T-helper 17 cell (primary cell): ENCODE measurements at regions not wholly inside any gene's neighbourhood (a gene's known extent, or its start where the extent isn't known, plus 50 kb on each side); places are given as distances from the start of the nearest gene placed in this dataset.

Source experiments
- ATAC-seq: fragments of 150-1000 bp; cut with Tn5 transposase; 2 replicates; pipeline ENCODE4 v1.10.0; 2021; ENCODE audit warnings: mild to moderate bottlenecking, moderate library complexity
- DNase-seq, 3 donors: peaks; one replicate each; pipeline versions ENCODE4 v3.0.0 to v3.0.0-alpha.2; 2020 to 2021
- H3K9me3 ChIP-seq: one replicate; pipeline ENCODE4 v1.7.0; 2013; ENCODE audit warnings: low read length, mild to moderate bottlenecking; ENCODE audit not compliant: control insufficient read depth, poor library complexity, severe bottlenecking
- H3K27ac Mint-ChIP-seq: one replicate; pipeline ENCODE4 v1.8.0; 2022; ENCODE audit warnings: mild to moderate bottlenecking, moderate library complexity, mixed read lengths
- H3K27me3 Mint-ChIP-seq: one replicate; pipeline ENCODE4 v1.8.0; 2022; ENCODE audit warnings: mixed read lengths
- H3K36me3 Mint-ChIP-seq: one replicate; pipeline ENCODE4 v1.8.0; 2022; ENCODE audit warnings: low read depth, mixed read lengths
- H3K4me1 Mint-ChIP-seq: one replicate; pipeline ENCODE4 v1.8.0; 2022; ENCODE audit warnings: mild to moderate bottlenecking, mixed read lengths
- H3K4me3 Mint-ChIP-seq: one replicate; pipeline ENCODE4 v1.8.0; 2022; ENCODE audit warnings: mild to moderate bottlenecking, moderate library complexity, mixed read lengths

DNA sequence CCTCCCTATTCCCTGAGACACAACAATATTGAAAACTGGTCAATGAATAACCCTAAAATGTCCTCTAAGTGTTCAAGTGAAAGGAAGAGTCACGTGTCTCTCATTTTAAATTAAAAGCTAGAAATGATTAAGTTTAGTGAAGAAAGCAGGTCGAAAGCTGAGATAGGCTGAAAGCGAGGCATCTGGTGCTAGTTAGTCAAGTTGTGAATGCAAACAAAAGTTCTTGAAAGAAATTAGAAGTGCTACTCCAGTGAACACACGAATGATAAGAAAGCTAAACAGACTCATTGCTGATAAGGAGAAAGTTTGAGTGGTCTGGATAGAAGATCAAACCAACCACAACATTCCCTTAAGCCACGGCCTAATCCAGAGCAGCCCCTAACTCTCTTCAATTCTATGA lies 99.4 kb upstream of the ZNF507 start:
- ATAC-seq: no peak
- DNase-seq: no peak
- Mint-ChIP-seq H3K4me3 (no peak overlapping the region), H3K27ac (no peak overlapping the region), H3K27me3 (peaks cover 50% of the 10 kb centered on the region), H3K4me1 (no peaks in the 10 kb centered on the region), H3K36me3 (no peaks in the 10 kb centered on the region)
- no peaks in the 10 kb centered on the region for H3K9me3 ChIP-seq

DNA sequence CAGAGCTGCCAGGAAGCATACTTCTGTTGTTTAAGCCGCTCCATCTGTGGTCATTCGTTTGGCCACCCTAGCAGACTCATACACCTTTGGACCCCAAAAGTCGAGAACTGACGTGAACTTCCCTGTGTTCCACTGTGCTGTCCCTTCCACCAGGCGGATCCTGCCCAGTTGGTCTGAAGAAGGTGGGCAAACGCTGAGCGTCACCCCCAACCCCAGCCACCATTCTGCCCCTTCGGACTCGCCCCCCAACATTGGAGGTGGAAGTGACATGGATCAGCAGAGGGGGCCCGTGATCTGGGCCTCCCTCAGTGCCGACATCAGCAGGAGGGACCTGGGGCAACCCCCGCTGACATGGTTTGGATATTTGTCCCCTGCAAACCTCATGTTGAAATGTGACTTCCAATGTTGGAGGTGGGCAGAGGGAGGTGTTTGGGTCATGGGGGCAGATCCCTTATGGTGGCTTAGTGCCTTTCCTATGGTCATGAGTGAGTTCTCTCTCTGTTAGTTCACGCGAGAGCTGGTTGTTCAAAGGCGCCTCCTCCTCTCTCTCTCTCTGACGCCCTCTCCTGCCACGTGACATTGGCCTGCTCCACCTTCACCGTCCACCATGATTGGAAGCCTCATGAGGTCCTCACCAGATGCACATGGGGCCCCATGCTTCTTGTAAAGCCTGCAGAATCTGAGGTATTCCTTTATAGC lies 93.6 kb upstream of the ZNF507 start:
- ATAC-seq (no peak), DNase-seq (no peak)
- Mint-ChIP-seq H3K4me1 (no peaks in the 10 kb centered on the region), H3K4me3 (no peak overlapping the region), H3K27ac (no peak overlapping the region), H3K27me3 (peaks cover 60% of the 10 kb centered on the region), H3K36me3 (peaks cover 2% of the 10 kb centered on the region)
- no peaks in the 10 kb centered on the region for H3K9me3 ChIP-seq

DNA sequence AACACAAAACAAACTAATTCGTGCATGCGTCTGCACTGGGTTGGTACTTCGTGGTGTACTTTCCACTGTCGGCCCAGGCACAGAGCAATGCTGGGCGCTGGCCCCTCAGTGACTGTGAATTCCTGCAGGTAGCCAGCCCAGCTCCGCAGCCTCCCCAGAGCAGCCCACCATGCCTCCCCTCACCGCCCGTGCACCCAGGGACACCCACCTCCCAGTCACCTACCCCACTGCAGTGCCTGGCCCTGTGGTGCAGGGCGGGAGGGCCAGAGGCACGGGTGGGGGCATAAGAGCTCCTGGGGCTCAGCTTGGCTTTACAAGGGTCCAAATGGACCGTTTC lies 93.1 kb upstream of the ZNF507 start:
- Mint-ChIP-seq H3K4me1 (no peaks in the 10 kb centered on the region), H3K4me3 (no peak overlapping the region), H3K36me3 (peaks cover 2% of the 10 kb centered on the region), H3K27ac (no peak overlapping the region), H3K27me3 (peaks cover 59% of the 10 kb centered on the region)
- H3K9me3 ChIP-seq: no peaks in the 10 kb centered on the region
- DNase-seq: no peak
- no peak for ATAC-seq

DNA sequence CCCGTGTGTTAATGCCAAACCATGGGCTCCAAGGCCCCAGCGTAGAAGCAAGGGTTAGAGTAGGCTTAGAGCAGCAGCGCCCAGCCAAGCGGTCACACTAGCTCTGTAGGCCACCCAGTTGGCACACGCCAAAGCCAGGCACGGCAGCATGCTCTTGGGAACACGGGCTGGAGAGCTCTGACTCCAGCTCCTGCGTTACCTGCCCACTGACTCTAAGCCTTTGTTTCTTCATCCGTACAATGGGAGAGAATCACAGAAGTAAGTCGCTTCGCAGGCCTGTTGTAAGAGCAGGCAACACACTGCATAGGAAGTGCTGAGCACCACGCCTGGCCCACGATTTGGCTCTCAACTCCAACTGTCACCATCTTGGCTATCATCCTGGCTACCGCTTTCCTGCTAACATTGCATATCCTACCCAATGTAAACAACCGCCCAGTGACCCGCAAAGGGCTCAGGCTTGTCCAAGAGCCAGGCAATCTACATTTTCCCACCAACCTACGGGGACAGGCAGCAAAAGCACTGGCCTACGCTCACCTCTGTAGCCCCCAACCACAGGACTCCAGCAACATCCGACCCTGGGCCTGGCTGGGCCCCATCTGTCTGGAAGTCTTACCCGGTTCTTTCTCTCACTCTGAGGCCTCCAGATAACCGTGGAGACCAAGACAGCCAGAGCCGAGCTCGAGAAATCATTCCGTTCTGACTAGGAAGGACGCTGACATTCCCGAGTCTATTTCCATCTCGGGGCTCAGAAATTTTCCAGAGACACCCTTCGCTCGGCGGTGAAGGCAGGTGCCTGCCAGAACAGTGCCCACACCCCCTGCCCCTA lies 91.5 kb upstream of the ZNF507 start:
- DNase-seq: no peak
- H3K36me3 Mint-ChIP-seq: peaks cover 2% of the 10 kb centered on the region
- H3K27ac Mint-ChIP-seq: no peak overlapping the region
- no peak for ATAC-seq
- H3K4me1 Mint-ChIP-seq: no peaks in the 10 kb centered on the region
- no peaks in the 10 kb centered on the region for H3K9me3 ChIP-seq
- no peak overlapping the region for H3K4me3 Mint-ChIP-seq
- peaks cover 61% of the 10 kb centered on the region for H3K27me3 Mint-ChIP-seq

DNA sequence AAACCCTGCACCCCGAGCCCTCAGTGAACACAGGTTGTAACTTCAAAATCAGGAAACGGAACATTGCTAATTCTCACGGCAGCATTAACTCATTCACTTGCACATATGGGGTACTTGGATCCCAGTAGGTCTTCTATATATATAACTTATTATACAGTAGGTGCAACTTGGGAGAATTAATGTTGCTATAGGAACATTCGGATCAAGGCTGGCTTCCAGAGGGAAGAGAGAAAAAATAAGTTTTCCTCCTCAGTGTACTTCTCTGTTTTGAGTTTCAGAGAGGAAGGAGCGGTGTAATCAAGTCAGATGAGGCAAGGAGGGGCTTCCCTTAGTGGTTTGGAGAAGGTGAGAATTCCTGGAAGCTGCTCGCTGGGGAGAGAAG lies 90.9 kb upstream of the ZNF507 start:
- no peaks in the 10 kb centered on the region for H3K4me1 Mint-ChIP-seq
- H3K36me3 Mint-ChIP-seq: peaks cover 2% of the 10 kb centered on the region
- no peak for DNase-seq

DNA sequence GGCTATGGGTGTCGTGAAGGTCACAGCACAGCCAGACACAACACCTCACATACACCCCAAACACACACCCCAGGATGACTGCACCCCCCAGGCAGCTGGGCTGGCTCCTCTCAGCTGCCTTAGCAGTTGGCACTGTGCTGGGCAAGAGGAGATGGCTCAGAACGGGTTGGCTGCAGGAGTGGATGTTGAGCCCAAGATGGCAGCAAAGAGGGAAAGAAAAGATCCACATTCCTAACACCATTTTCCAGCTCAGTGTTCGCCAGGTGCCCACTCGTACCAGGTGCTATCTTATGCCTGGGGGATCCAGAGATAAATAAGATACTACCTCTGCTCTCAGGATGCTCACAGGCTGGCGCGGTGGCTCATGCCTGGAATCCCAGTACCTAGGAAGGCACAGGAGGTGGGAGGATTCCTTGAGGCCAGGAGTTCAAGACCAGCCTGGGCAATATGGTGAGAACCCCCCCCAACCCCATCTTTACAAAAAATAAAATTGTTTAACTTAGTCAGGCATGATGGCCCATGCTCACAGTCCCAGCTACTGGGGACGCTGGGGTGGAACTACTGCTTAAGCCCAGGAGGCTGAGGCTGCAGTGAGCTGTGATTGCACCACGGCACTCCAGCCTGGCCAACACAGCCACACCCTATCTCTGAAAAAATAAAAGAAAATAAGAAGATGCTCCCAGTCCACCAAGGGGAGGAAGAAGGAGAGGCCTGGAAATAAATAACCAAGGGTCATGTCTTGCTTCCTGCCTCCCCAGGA lies 89.7 kb upstream of the ZNF507 start:
- Mint-ChIP-seq H3K27ac (no peak overlapping the region), H3K36me3 (peaks cover 2% of the 10 kb centered on the region), H3K4me3 (no peak overlapping the region), H3K4me1 (no peaks in the 10 kb centered on the region), H3K27me3 (peaks cover 48% of the 10 kb centered on the region)
- ATAC-seq (no peak), DNase-seq (no peak)
- no peaks in the 10 kb centered on the region for H3K9me3 ChIP-seq

More for the DNA sequence above, 90.9 kb upstream of the ZNF507 start:
- Mint-ChIP-seq H3K4me3 (no peak overlapping the region), H3K27ac (no peak overlapping the region), H3K27me3 (peaks cover 57% of the 10 kb centered on the region)
- ATAC-seq: no peak
- H3K9me3 ChIP-seq: no peaks in the 10 kb centered on the region

DNA sequence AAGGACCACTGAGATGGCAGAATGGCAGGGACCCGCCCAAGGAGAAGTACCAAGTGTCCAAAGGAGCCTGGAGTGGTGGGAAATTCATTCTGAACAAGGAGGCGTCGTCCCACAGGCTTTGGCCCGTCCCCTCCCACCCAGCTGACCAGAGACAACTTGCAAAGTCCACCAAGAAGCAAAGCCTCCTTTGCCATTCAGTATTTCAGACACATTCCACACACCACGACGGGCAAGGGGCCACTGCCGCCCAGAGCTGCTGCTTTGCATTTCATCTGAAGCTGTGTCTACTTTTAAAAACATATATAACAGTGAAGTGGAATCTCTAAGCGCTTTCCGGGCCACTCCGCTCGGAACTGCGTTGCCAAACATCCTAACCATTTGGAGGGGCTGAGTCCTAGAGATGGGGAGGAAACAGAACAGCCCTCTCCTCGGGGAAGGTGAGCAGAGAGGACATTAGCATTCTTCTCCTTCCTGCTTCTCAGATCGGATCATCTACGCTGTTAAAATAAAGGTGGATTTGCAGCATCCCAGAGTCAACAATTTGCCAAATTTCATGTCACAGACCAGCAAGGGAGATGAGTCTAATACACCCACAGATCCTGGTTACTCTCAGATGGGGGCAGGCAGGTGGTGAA lies 89.0 kb upstream of the ZNF507 start:
- Mint-ChIP-seq H3K4me3 (no peak overlapping the region), H3K27ac (no peak overlapping the region), H3K36me3 (peaks cover 2% of the 10 kb centered on the region), H3K4me1 (no peaks in the 10 kb centered on the region), H3K27me3 (peaks cover 42% of the 10 kb centered on the region)
- DNase-seq (no peak), ATAC-seq (no peak)
- no peaks in the 10 kb centered on the region for H3K9me3 ChIP-seq

DNA sequence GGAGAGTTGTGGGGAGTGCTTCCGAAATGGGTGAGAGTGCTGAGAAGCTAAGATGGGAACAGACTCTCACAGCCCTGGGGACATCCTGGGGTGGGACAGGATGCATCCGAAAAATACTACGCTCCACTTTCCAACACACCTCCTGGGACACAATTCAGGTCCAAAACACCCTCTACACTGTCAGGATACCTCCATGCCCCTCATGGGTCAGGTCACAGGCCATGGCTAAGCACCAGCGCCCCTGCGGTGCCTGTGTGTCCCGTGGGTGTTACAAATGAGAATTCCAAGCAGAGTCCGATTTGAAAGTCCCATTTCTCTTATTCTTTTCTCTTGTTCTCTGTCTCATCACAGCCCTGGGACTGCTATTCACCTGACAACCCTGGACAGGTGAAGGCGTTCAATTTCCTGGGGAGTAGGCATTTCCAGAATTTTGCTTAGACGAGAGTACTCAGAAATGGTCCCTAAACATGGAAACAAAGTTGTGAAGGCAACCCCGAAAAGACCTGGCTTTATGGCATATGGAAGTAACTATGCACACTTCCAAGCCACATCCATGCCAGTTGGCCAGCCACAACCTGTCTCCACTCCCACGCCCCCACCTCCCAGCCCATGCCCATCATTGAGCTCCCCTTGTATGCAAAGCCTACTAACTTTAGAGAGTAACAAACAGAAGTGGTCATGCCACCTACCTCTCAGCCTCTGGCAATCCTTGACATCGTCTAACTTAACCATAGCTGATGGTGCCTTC lies 87.9 kb upstream of the ZNF507 start:
- H3K36me3 Mint-ChIP-seq: no peaks in the 10 kb centered on the region
- no peak for DNase-seq
- no peaks in the 10 kb centered on the region for H3K9me3 ChIP-seq
- no peak overlapping the region for H3K27ac Mint-ChIP-seq
- no peak overlapping the region for H3K4me3 Mint-ChIP-seq
- ATAC-seq: no peak
- no peaks in the 10 kb centered on the region for H3K4me1 Mint-ChIP-seq
- H3K27me3 Mint-ChIP-seq: peaks cover 39% of the 10 kb centered on the region

DNA sequence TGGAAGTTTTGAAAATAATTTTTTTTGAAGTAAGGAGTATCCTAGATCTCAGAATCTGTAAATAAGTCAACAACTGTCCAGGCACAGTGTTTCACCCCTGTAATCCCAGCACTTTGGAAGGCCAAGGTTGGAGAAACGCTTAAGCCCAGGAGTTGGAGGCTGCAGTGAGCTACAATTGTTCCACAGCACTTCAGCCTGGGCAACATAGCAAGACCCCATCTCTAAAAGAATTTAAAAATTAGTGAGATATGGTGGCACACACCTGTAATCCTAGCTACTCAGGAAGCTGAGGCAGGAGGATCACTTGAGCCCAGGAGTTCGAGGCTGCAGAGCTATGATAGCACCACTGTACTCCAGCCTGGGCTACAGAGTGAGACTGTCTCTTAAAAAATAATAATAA lies 87.2 kb upstream of the ZNF507 start:
- Mint-ChIP-seq H3K4me1 (no peaks in the 10 kb centered on the region), H3K27ac (no peak overlapping the region), H3K36me3 (no peaks in the 10 kb centered on the region), H3K27me3 (peaks cover 34% of the 10 kb centered on the region), H3K4me3 (no peak overlapping the region)
- DNase-seq (no peak), ATAC-seq (no peak)
- no peaks in the 10 kb centered on the region for H3K9me3 ChIP-seq

DNA sequence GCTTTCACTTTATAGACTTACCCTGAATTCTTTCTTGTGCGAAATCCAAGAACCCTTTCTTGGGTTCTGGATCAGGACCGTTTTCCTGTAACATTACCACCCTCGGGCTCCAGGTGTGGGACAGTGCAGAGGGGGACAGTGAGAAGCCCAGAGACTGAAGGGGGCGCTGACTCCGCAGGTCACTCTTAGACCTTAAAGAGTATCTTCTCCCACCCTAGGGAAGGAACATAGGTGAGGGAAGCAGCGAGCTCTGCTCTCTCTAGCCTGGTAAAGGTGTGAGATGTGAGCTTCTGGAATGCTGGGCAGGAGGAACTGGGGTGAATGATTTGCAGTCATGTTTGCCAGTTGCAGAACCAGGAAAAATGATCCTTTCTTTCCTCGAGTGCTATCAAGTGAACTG lies 80.8 kb upstream of the ZNF507 start:
- no peaks in the 10 kb centered on the region for H3K36me3 Mint-ChIP-seq
- DNase-seq (no peak), ATAC-seq (no peak)
- H3K9me3 ChIP-seq: no peaks in the 10 kb centered on the region
- no peak overlapping the region for H3K27ac Mint-ChIP-seq
- peaks cover 29% of the 10 kb centered on the region for H3K27me3 Mint-ChIP-seq
- H3K4me3 Mint-ChIP-seq: no peak overlapping the region
- no peaks in the 10 kb centered on the region for H3K4me1 Mint-ChIP-seq

DNA sequence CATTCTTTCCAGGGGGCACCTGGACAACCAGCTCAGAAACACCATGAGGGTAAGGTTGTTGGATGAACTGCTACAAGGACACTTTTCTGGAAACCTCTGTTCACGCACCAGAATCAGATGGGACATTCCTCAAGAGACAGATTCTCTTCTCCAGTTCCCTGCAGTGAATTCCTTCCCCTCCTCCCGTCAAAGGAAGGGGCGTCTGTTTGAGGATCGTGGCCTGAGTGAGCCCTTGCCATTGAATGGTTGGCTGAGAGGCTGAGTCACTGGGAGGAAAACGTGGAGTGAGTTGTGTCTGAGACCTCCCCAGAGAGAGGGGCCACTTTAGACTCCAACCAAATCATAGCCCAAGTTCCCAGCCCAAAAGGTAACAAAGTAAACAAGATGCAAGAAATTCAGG lies 79.4 kb upstream of the ZNF507 start:
- Mint-ChIP-seq H3K27ac (no peak overlapping the region), H3K27me3 (peaks cover 40% of the 10 kb centered on the region), H3K36me3 (no peaks in the 10 kb centered on the region), H3K4me3 (no peak overlapping the region), H3K4me1 (no peaks in the 10 kb centered on the region)
- no peaks in the 10 kb centered on the region for H3K9me3 ChIP-seq
- no peak for DNase-seq
- no peak for ATAC-seq

DNA sequence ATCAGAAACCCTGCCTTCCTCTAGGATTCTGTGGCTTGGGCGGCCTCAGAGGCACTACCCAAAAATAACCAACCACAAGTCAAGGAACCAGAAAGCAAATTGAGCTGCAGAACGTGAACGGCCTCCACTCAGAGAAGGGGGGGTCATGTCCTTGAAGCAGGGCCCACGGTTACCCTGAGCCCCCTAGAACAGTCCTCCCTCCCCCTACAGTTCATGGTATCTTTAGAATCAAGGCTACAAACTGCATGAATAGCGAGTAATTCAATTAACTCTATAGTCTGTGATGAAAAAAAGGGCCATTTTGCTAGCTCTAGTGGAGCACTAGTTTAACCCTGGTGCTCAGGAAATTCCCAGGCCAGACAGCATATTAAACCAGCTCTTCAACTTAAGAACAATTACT lies 79.0 kb upstream of the ZNF507 start:
- H3K9me3 ChIP-seq: no peaks in the 10 kb centered on the region
- Mint-ChIP-seq H3K4me3 (no peak overlapping the region), H3K4me1 (no peaks in the 10 kb centered on the region), H3K27ac (no peak overlapping the region), H3K36me3 (no peaks in the 10 kb centered on the region), H3K27me3 (peaks cover 42% of the 10 kb centered on the region)
- DNase-seq (no peak), ATAC-seq (no peak)

DNA sequence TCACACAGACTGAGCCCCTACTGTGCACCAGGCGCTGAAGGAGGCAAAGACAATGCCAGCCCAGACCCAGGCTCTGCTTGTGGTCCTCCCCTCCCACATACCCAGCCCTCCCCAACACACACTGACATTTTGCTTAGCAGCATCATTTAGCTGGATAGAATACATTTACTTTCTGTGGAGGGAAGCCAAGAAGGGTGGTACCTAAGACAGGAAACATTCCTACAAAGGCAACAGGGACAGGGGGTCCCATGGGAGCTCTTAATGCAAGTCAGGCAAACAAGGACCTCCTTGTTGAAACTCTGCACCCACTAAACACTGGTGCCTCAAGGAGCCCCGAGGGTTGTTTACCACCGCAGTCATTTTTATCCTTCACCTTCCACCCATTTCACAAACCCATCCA lies 77.0 kb upstream of the ZNF507 start:
- DNase-seq: no peak
- Mint-ChIP-seq H3K27me3 (peaks cover 52% of the 10 kb centered on the region), H3K4me1 (no peaks in the 10 kb centered on the region), H3K36me3 (no peaks in the 10 kb centered on the region), H3K4me3 (no peak overlapping the region), H3K27ac (no peak overlapping the region)
- H3K9me3 ChIP-seq: no peaks in the 10 kb centered on the region
- ATAC-seq: no peak
